ENCODE measurements at regions not wholly inside any gene's neighbourhood (a gene's known extent, or its start where the extent isn't known, plus 50 kb on each side); places are given as distances from the start of the nearest gene placed in this dataset.

DNA sequence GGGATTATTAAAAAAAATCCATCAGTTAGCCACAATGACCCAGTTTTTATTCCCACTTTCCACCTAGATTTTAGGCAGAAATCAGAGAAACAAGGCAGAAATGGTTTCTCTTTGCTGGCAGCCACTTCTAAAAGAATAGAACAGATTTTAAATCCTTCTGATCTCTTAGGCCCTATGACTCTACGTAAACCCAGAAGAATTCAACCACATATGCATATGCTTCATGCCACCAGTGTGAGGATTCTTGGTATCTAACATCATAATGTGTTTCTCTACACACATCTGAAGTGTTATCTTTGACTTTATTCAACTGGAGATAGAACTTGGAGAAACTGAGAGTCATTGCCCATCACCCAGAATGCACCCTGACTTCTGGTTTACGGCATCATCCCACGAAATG is 128.7 kb upstream of the TANK start:
- Mint-ChIP-seq H3K27me3 (peaks cover 1% of the 10 kb centered on the region in 2 donors), H3K4me3 (no peak overlapping the region), H3K27ac (no peak overlapping the region), H3K9me3 (peaks cover 4 to 10% (median 5%) of the 10 kb centered on the region in 8 donors), H3K4me1 (peaks cover 5 to 6% (median 5%) of the 10 kb centered on the region in 4 donors), H3K36me3 (no peaks in the 10 kb centered on the region)
- DNase-seq = no peak
- ChIA-PET POLR2A (ENCODE audit: partially characterized antibody) (no interaction called here), CTCF (ENCODE audit: partially characterized antibody) (no interaction called here)
- Histone ChIP-seq H3K4me3 (ENCODE audit: low read length in 2 of 2) (no peak overlapping the region), H3K27me3 (ENCODE audit: insufficient read depth, low read length) (no peaks in the 10 kb centered on the region), H3K4me1 (ENCODE audit: insufficient read depth, low read length) (no peaks in the 10 kb centered on the region), H3K27ac (ENCODE audit: low read depth, low read length) (no peak overlapping the region), H3K9me3 (ENCODE audit: control insufficient read depth in 1 of 2, low read length in 2 of 2) (no peaks in the 10 kb centered on the region), H3K36me3 (ENCODE audit: insufficient read depth, low read length) (no peaks in the 10 kb centered on the region)
- intact Hi-C loops (cut with micrococcal nuclease) = no loop called here

DNA sequence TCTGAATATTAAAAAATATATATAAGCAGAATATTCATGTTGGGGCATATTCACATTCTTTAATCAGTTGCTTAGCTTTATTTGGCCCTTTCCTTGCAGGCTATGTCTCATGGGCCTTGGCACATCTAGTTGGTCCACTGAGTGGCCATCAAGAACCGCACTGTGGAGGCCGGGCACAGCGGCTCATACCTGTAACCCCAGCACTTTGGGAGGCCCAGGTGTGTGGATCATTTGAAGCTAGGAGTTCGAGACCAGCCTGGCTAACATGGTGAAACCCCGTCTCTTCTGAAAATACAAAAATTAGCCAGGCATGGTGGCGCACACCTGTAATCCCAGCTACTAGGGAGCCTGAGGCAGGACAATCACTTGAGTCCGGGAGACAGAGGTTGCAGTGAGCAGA is 127.6 kb upstream of the TANK start:
- no peak overlapping the region for H3K4me3 ChIP-seq (ENCODE audit: low read length in 2 of 2)
- ChIA-PET POLR2A (ENCODE audit: partially characterized antibody) (no interaction called here), CTCF (ENCODE audit: partially characterized antibody) (no interaction called here)
- DNase-seq = no peak
- Mint-ChIP-seq H3K4me3 (no peak overlapping the region), H3K27me3 (peaks cover 1% of the 10 kb centered on the region in 2 donors), H3K36me3 (no peaks in the 10 kb centered on the region), H3K9me3 (peaks cover 4 to 10% (median 5%) of the 10 kb centered on the region in 8 donors), H3K27ac (no peak overlapping the region), H3K4me1 (peaks cover 5 to 6% (median 5%) of the 10 kb centered on the region in 4 donors)
- H3K27ac ChIP-seq (ENCODE audit: low read depth, low read length) = no peak overlapping the region
- no peaks in the 10 kb centered on the region for H3K36me3 ChIP-seq (ENCODE audit: insufficient read depth, low read length)
- intact Hi-C loops (cut with micrococcal nuclease) = no loop called here
- H3K9me3 ChIP-seq (ENCODE audit: control insufficient read depth in 1 of 2, low read length in 2 of 2) = no peaks in the 10 kb centered on the region
- H3K27me3 ChIP-seq (ENCODE audit: insufficient read depth, low read length) = no peaks in the 10 kb centered on the region
- no peaks in the 10 kb centered on the region for H3K4me1 ChIP-seq (ENCODE audit: insufficient read depth, low read length)

DNA sequence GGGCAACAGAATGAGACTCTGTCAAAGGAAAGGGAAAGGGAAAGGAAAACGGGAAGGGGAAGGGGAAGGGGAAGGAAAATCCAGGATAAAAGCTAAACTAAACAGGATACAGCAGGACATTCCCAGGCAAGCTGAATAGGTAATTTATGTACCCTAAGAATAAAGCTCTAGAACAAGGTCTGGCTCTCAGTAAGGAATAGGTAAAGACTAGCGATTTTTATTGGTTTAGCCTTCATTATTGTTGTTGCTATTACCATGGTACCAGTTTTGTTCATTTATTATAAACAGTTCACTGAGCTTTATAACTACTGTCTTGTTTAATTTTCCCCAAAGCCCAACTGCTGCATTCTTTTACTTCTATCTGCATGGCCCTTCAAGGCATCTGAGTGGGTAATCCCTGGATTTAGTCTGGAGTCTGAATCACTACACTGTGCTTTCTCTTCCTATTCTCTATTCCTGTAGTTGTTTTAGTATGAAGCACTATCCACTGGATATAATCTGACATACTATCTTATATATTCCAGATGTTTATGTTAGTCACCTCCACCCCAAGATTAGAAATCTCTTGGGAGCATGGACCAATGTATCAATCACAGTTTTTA is 127.1 kb upstream of the TANK start:
- Mint-ChIP-seq H3K4me3 (no peak overlapping the region), H3K4me1 (peaks cover 5 to 6% (median 5%) of the 10 kb centered on the region in 4 donors), H3K27ac (no peak overlapping the region), H3K9me3 (peaks cover 4 to 10% (median 5%) of the 10 kb centered on the region in 8 donors), H3K27me3 (peaks cover 1% of the 10 kb centered on the region in 2 donors), H3K36me3 (no peaks in the 10 kb centered on the region)
- no peak for DNase-seq
- Histone ChIP-seq H3K27ac (ENCODE audit: low read depth, low read length) (no peak overlapping the region), H3K4me1 (ENCODE audit: insufficient read depth, low read length) (no peaks in the 10 kb centered on the region), H3K27me3 (ENCODE audit: insufficient read depth, low read length) (no peaks in the 10 kb centered on the region), H3K4me3 (ENCODE audit: low read length in 2 of 2) (no peak overlapping the region), H3K36me3 (ENCODE audit: insufficient read depth, low read length) (no peaks in the 10 kb centered on the region), H3K9me3 (ENCODE audit: control insufficient read depth in 1 of 2, low read length in 2 of 2) (no peaks in the 10 kb centered on the region)
- intact Hi-C loops (cut with micrococcal nuclease) = no loop called here
- ChIA-PET POLR2A (ENCODE audit: partially characterized antibody) (no interaction called here), CTCF (ENCODE audit: partially characterized antibody) (no interaction called here)

DNA sequence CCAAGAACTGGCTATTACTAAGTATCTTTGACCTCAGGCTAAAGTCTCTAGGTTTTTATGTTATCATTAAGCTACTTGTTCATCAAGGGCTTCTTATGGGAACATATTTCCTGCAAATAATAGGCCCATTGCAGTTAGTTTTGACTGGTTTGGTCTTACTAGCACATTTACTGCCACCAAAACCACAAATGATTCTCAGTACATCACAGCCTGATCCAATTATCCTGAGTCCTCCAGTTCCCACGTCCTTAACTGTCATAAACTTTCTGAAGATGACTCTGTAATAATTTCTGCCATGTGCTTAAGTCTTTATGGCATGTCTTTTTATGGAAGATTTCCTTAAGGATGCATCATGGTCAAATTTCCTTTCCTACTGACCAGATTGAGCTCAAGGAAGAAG is 123.3 kb upstream of the TANK start:
- POLR2A ChIA-PET (ENCODE audit: partially characterized antibody) = no interaction called here
- H3K4me3 Mint-ChIP-seq = no peak overlapping the region
- no peaks in the 10 kb centered on the region for H3K9me3 ChIP-seq (ENCODE audit: control insufficient read depth in 1 of 2, low read length in 2 of 2)
- H3K9me3 Mint-ChIP-seq = peaks cover 0 to 10% (median 4%) of the 10 kb centered on the region in 8 donors
- no peak overlapping the region for H3K4me3 ChIP-seq (ENCODE audit: low read length in 2 of 2)
- no peak overlapping the region for H3K27ac Mint-ChIP-seq
- H3K27ac ChIP-seq (ENCODE audit: low read depth, low read length) = no peak overlapping the region
- DNase-seq = no peak
- H3K36me3 Mint-ChIP-seq = no peaks in the 10 kb centered on the region
- intact Hi-C loops (cut with micrococcal nuclease) = no loop called here
- no peaks in the 10 kb centered on the region for H3K4me1 ChIP-seq (ENCODE audit: insufficient read depth, low read length)
- no peaks in the 10 kb centered on the region for H3K36me3 ChIP-seq (ENCODE audit: insufficient read depth, low read length)
- peaks cover 5 to 7% of the 10 kb centered on the region in 2 donors for H3K27me3 Mint-ChIP-seq
- CTCF ChIA-PET (ENCODE audit: partially characterized antibody) = no interaction called here
- H3K4me1 Mint-ChIP-seq = no peaks in the 10 kb centered on the region
- H3K27me3 ChIP-seq (ENCODE audit: insufficient read depth, low read length) = no peaks in the 10 kb centered on the region

DNA sequence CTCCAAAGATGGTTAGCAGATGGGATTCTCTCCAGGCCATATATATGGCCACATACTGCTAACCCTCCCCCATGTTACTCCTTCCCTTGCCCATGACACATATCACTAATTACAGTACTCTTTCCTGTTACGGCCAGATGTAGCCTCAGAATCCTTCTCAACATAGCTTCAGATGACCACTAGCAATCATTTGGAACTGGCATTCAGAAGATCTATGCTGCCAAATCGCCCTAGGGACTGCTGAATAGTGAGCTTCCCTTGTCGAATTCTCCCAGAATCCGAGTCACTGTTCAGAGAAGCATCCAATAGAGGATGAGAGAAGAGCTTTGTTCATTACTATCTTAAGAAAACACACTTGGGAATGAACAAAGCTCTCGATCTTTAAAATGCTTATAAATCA is 121.2 kb upstream of the TANK start:
- H3K36me3 Mint-ChIP-seq = no peaks in the 10 kb centered on the region
- Histone ChIP-seq H3K4me1 (ENCODE audit: insufficient read depth, low read length) (no peaks in the 10 kb centered on the region), H3K36me3 (ENCODE audit: insufficient read depth, low read length) (no peaks in the 10 kb centered on the region), H3K4me3 (ENCODE audit: low read length in 2 of 2) (no peak overlapping the region), H3K9me3 (ENCODE audit: control insufficient read depth in 1 of 2, low read length in 2 of 2) (no peaks in the 10 kb centered on the region), H3K27ac (ENCODE audit: low read depth, low read length) (no peak overlapping the region), H3K27me3 (ENCODE audit: insufficient read depth, low read length) (no peaks in the 10 kb centered on the region)
- no peak overlapping the region for H3K4me3 Mint-ChIP-seq
- H3K4me1 Mint-ChIP-seq = no peaks in the 10 kb centered on the region
- peaks cover 10 to 11% of the 10 kb centered on the region in 2 donors for H3K27me3 Mint-ChIP-seq
- no peak for DNase-seq
- H3K27ac Mint-ChIP-seq = no peak overlapping the region
- H3K9me3 Mint-ChIP-seq = peaks cover 0 to 10% (median 4%) of the 10 kb centered on the region in 8 donors
- intact Hi-C loops (cut with micrococcal nuclease) = no loop called here
- ChIA-PET POLR2A (ENCODE audit: partially characterized antibody) (no interaction called here), CTCF (ENCODE audit: partially characterized antibody) (interaction anchor here (2.0 kb wide), 1 partner anchor 24 kb away, joined by 7 read pairs; no protein-coding TSS in a partner anchor)

DNA sequence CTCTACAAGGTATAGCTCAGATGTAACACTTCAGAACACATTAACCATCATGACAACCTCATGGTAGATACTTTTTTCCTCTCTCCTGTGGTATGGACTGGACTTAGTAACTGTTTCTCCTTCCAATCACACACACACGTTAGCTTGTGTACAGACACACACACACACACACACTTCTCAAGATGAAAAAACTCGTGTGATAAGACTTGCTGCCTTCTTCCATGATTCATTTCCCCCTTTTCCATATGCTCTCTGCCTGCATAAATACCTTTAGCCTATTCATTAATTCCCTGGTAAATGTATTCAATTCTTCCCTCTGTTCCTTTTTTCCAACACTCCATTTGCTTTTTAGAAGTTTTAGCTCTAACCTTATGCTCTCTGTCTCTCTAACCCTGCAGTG is 118.9 kb upstream of the TANK start:
- H3K4me3 ChIP-seq (ENCODE audit: low read length in 2 of 2) = no peak overlapping the region
- no peak overlapping the region for H3K27ac ChIP-seq (ENCODE audit: low read depth, low read length)
- peaks cover 0 to 4% of the 10 kb centered on the region in 2 donors for H3K36me3 Mint-ChIP-seq
- H3K27me3 Mint-ChIP-seq = peaks cover 15 to 18% of the 10 kb centered on the region in 2 donors
- H3K9me3 Mint-ChIP-seq = no peaks in the 10 kb centered on the region
- no peaks in the 10 kb centered on the region for H3K9me3 ChIP-seq (ENCODE audit: control insufficient read depth in 1 of 2, low read length in 2 of 2)
- CTCF ChIA-PET (ENCODE audit: partially characterized antibody) = no interaction called here
- no peaks in the 10 kb centered on the region for H3K4me1 ChIP-seq (ENCODE audit: insufficient read depth, low read length)
- no peak for DNase-seq
- intact Hi-C loops (cut with micrococcal nuclease) = no loop called here
- no peak overlapping the region for H3K27ac Mint-ChIP-seq
- H3K27me3 ChIP-seq (ENCODE audit: insufficient read depth, low read length) = peaks cover 3% of the 10 kb centered on the region
- H3K36me3 ChIP-seq (ENCODE audit: insufficient read depth, low read length) = no peaks in the 10 kb centered on the region
- H3K4me1 Mint-ChIP-seq = no peaks in the 10 kb centered on the region
- POLR2A ChIA-PET (ENCODE audit: partially characterized antibody) = no interaction called here
- no peak overlapping the region for H3K4me3 Mint-ChIP-seq

DNA sequence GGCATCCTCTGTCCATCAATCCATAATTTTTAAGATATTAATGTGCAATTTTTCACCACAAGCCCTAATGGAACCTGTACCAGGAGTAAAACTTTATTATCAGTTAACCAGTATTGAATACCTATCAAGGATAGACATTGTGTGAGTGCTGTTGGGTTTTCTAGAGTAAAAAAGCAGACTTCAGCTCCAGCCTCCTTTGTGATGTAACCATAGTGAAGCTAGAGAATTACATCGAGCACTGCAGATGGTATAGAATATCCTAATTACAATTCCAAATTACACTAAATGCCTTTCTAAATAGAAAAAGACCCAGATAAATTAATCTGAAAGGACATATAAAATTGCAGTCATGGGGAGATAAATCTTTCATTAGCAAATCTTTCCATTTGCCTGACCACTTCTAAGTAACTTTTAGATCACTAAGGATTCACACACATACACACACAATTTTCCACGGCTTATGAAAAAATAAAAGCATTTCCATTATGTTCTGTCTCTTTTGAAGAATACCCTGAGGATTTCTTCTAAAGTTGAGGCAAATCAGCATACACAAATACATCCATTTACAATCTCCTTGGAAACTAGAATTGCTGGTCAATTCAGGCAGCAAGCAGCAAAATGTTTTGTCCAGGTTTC is 117.1 kb upstream of the TANK start:
- H3K4me3 ChIP-seq (ENCODE audit: low read length in 2 of 2) = no peak overlapping the region
- Mint-ChIP-seq H3K4me3 (no peak overlapping the region), H3K9me3 (no peaks in the 10 kb centered on the region), H3K27ac (no peak overlapping the region), H3K36me3 (peaks cover 0 to 4% of the 10 kb centered on the region in 2 donors), H3K4me1 (no peaks in the 10 kb centered on the region), H3K27me3 (peaks cover 16 to 18% of the 10 kb centered on the region in 2 donors)
- no peaks in the 10 kb centered on the region for H3K4me1 ChIP-seq (ENCODE audit: insufficient read depth, low read length)
- ChIA-PET POLR2A (ENCODE audit: partially characterized antibody) (no interaction called here), CTCF (ENCODE audit: partially characterized antibody) (interaction anchor here (0.8 kb wide), 1 partner anchor 21 kb away, joined by 3 read pairs; no protein-coding TSS in a partner anchor)
- no peaks in the 10 kb centered on the region for H3K36me3 ChIP-seq (ENCODE audit: insufficient read depth, low read length)
- H3K9me3 ChIP-seq (ENCODE audit: control insufficient read depth in 1 of 2, low read length in 2 of 2) = no peaks in the 10 kb centered on the region
- no peak overlapping the region for H3K27ac ChIP-seq (ENCODE audit: low read depth, low read length)
- intact Hi-C loops (cut with micrococcal nuclease) = no loop called here
- peaks cover 3% of the 10 kb centered on the region for H3K27me3 ChIP-seq (ENCODE audit: insufficient read depth, low read length)
- no peak for DNase-seq

Measured in CD4-positive, alpha-beta memory T cell (primary cell).